Kidney epithelial cell (primary cell): ENCODE measurements at regions not wholly inside any gene's neighbourhood (a gene's known extent, or its start where the extent isn't known, plus 50 kb on each side); places are given as distances from the start of the nearest gene placed in this dataset.

Source experiments
- DNase-seq: peaks from one replicate; pipeline ENCODE4 v3.0.0-alpha.2; 2010; ENCODE audit warnings: low read depth
- H3K27me3 ChIP-seq: 2 replicates; pipeline ENCODE4 v1.6.0; 2011; ENCODE audit warnings: low read length; ENCODE audit not compliant: control insufficient read depth, insufficient read depth
- H3K36me3 ChIP-seq: 2 replicates; pipeline ENCODE4 v1.5.1; 2011; ENCODE audit warnings: low read length; ENCODE audit not compliant: control insufficient read depth, insufficient read depth
- H3K4me3 ChIP-seq: 2 replicates; pipeline ENCODE4 v1.5.1; 2011; ENCODE audit warnings: low read depth, mild to moderate bottlenecking, control low read depth, low read length
- TF ChIP-seq, protein P1 (sequence below): IDR thresholded peaks from 2 replicates; pipeline ENCODE4 v1.5.1; 2011; ENCODE audit warnings: mild to moderate bottlenecking, moderate library complexity, low read length, control low read depth, inconsistent platforms; ENCODE audit not compliant: insufficient read depth, poor library complexity, severe bottlenecking

- no peaks in the 10 kb centered on the region for H3K36me3 ChIP-seq
- H3K27me3 ChIP-seq: no peaks in the 10 kb centered on the region
- TF ChIP-seq, protein P1, sequence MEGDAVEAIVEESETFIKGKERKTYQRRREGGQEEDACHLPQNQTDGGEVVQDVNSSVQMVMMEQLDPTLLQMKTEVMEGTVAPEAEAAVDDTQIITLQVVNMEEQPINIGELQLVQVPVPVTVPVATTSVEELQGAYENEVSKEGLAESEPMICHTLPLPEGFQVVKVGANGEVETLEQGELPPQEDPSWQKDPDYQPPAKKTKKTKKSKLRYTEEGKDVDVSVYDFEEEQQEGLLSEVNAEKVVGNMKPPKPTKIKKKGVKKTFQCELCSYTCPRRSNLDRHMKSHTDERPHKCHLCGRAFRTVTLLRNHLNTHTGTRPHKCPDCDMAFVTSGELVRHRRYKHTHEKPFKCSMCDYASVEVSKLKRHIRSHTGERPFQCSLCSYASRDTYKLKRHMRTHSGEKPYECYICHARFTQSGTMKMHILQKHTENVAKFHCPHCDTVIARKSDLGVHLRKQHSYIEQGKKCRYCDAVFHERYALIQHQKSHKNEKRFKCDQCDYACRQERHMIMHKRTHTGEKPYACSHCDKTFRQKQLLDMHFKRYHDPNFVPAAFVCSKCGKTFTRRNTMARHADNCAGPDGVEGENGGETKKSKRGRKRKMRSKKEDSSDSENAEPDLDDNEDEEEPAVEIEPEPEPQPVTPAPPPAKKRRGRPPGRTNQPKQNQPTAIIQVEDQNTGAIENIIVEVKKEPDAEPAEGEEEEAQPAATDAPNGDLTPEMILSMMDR: no peak
- no peak overlapping the region for H3K4me3 ChIP-seq
- DNase-seq: no peak
Observed at GRCh38 chr1:218674280-218674773, 329.2 kb downstream of the TGFB2 start.

GRCh38 chr1:218677026-218677425 lies 331.9 kb downstream of the TGFB2 start:
- Histone ChIP-seq H3K27me3 (no peaks in the 10 kb centered on the region), H3K4me3 (no peak overlapping the region), H3K36me3 (no peaks in the 10 kb centered on the region)
- DNase-seq: no peak
- TF ChIP-seq, protein P1: no peak

DNA sequence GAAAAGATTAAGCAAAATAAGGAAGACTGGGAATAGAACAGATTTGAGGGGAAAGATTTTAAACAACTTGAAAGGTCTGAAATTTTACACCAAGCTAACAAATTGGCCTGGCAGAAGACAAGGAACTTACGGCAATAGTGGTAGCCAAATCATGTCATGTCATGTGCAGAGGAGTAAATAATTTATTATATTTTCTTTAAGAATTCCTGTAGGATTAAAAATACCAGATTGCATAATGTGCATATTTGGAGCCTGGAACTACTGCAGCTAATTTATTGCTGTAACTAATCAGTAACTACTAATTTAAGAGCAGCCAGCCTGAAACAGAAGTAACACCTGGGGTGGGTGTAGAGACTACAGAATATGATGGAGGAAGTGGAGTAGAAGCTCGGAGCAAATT lies 334.3 kb downstream of the TGFB2 start:
- Histone ChIP-seq H3K27me3 (no peaks in the 10 kb centered on the region), H3K4me3 (no peak overlapping the region), H3K36me3 (no peaks in the 10 kb centered on the region)
- TF ChIP-seq, protein P1: no peak
- no peak for DNase-seq

- Histone ChIP-seq H3K36me3 (no peaks in the 10 kb centered on the region), H3K4me3 (no peak overlapping the region), H3K27me3 (no peaks in the 10 kb centered on the region)
- TF ChIP-seq, protein P1: no peak
- no peak for DNase-seq
Observed at GRCh38 chr1:218679988-218680748, 335.0 kb downstream of the TGFB2 start.

DNA sequence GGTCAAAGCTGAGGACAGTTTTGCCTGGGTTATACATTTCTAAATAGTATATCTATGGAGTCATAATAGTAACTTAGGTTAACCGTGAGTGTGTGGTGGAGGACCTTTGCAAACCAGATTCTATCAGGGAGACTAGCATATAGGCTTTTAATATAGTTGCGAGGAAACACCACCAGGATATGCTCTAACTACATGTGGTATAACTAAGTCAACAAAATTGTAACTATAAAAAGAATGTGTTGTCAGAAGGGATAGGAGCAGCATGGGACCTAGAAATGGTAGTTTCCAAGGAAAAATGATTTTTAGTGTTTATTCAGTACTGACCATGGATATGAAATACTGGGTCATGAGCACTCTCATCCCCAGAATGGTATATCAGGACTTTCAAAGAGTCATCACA lies 338.1 kb downstream of the TGFB2 start:
- Histone ChIP-seq H3K4me3 (no peak overlapping the region), H3K36me3 (no peaks in the 10 kb centered on the region), H3K27me3 (no peaks in the 10 kb centered on the region)
- TF ChIP-seq, protein P1: no peak
- DNase-seq: no peak

DNA sequence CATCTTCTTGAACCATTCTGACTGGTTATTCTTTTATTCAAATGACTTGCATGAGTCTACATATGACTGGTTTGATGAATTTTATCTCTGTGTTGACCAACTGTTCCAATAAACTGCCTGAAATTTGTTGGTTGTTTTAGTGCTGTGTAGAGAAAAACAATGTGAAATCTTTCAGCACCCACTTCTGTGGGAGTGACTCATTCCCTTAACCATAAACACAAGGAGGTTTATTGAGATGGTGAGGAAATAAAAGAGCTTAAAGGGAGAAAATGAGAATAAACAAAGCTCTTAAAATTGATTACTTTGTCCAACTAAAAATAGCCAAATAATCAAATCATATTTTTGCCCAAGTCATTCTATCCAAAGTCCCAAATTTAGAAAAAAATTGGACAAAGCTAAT lies 341.1 kb downstream of the TGFB2 start:
- TF ChIP-seq, protein P1: no peak
- no peaks in the 10 kb centered on the region for H3K36me3 ChIP-seq
- no peaks in the 10 kb centered on the region for H3K27me3 ChIP-seq
- no peak overlapping the region for H3K4me3 ChIP-seq
- DNase-seq: no peak
